ENCODE measurements at regions not wholly inside any gene's neighbourhood (a gene's known extent, or its start where the extent isn't known, plus 50 kb on each side); places are given as distances from the start of the nearest gene placed in this dataset.

GRCh38 chr11:19403196-19403895 is 162.6 kb upstream of the E2F8 start (continued):
- TF ChIP-seq RAD21 (CRISPR knock-in tag; conservative IDR thresholded peaks at IDR 0.05 in 1 of 2, IDR thresholded peaks at IDR 0.05 in 1 of 2), result no peak
- no peak for TF ChIP-seq TCFL5 (CRISPR knock-in tag; conservative IDR thresholded peaks at IDR 0.05)
- no peak for TF ChIP-seq DIDO1 (tag; IDR thresholded peaks at IDR 0.05; ENCODE audit: low read depth)
- no peak for TF ChIP-seq SMC3 (conservative IDR thresholded peaks at IDR 0.05; ENCODE audit: insufficient read depth, low read depth, low read length)
- TF ChIP-seq KLF16 (IDR thresholded peaks at IDR 0.05), result no peak

- no peak overlapping the region for H2AFZ ChIP-seq (ENCODE audit: low read depth, low read length)
- 2% methylated on average over 5 of the region's 5 CpGs for WGBS (ENCODE audit: insufficient coverage, low coverage, missing lambda C conversion rate)
- no peak for ATAC-seq
Observed at GRCh38 chr11:19400296-19400695, 159.6 kb upstream of the E2F8 start.

More at GRCh38 chr11:19400296-19400695, 159.6 kb upstream of the E2F8 start:
- no peak overlapping the region for H3K4me3 ChIP-seq
- H4K20me1 ChIP-seq (replicated peaks; ENCODE audit: control insufficient read depth, insufficient read depth, low read length), result no peaks in the 10 kb centered on the region
- H3K4me2 ChIP-seq (ENCODE audit: insufficient read depth, low read length), result no peak overlapping the region
- H3K9me3 ChIP-seq (replicated peaks; ENCODE audit: control insufficient read depth, insufficient read depth, low read depth, low read length), result no peaks in the 10 kb centered on the region
- H3K36me3 ChIP-seq (ENCODE audit: control insufficient read depth, insufficient read depth, low read length), result no peaks in the 10 kb centered on the region
- no peaks in the 10 kb centered on the region for H3K9me1 ChIP-seq (ENCODE audit: control insufficient read depth, insufficient read depth, low read length)
- FAIRE-seq (no peak), DNase-seq (ENCODE audit: extremely low read depth in 1 of 4, low spot score in 3 of 4) (no peak)
- 0 out of 5 replicates have a peak, but pooled peaks cover 0 to 2% of the 10 kb centered on the region in 2 experiments for H3K4me1 ChIP-seq (replicated peaks in 1 of 2; ENCODE audit: control insufficient read depth in 2 of 2, insufficient read depth in 2 of 2, low read length in 2 of 2)
- no peaks in the 10 kb centered on the region for H3K79me2 ChIP-seq (ENCODE audit: control insufficient read depth, insufficient read depth, low read length)
- ChIA-PET POLR2A (interaction anchor here (0.8 kb wide), 1 partner anchor 35 kb away, joined by 3 read pairs; no protein-coding TSS in a partner anchor), CTCF (ENCODE audit: low intra/inter-chr PET ratio) (no interaction called here)
- peaks cover 4 to 26% of the 10 kb centered on the region in 2 experiments for H3K27me3 ChIP-seq (ENCODE audit: control insufficient read depth in 2 of 2, insufficient read depth in 2 of 2, low read length in 2 of 2)
- TF ChIP-seq BCL6 (CRISPR knock-in tag; IDR thresholded peaks at IDR 0.05), result no peak
- TF ChIP-seq CBFA2T2 (conservative IDR thresholded peaks at IDR 0.05), result no peak
- TF ChIP-seq ZBTB1 (CRISPR knock-in tag; IDR thresholded peaks at IDR 0.05; ENCODE audit: borderline replicate concordance, low read depth), result no peak
- no peak for TF ChIP-seq ZNF24 (IDR thresholded peaks at IDR 0.05)
- TF ChIP-seq CAMTA2 (CRISPR knock-in tag; conservative IDR thresholded peaks at IDR 0.05), result no peak
- no peak for TF ChIP-seq PRPF4 (IDR thresholded peaks at IDR 0.05; ENCODE audit: insufficient read depth, low read depth, low read length, poor library complexity, severe bottlenecking)
- TF ChIP-seq TFAP4 (CRISPR knock-in tag; IDR thresholded peaks at IDR 0.05; ENCODE audit: borderline replicate concordance), result no peak
- in situ Hi-C loops (cut with MboI) (no loop called here), intact Hi-C loops (cut with micrococcal nuclease) (no loop called here)
- no peak overlapping the region for H3K9ac ChIP-seq (ENCODE audit: insufficient read depth in 1 of 2, low read depth in 2 of 2, low read length in 2 of 2)
- BruUV-seq (replicated peaks), result no TSS peak
- no peak overlapping the region for H3K27ac ChIP-seq (ENCODE audit: extremely low read depth, low read depth, low read length)
